ENCODE measurements at regions not wholly inside any gene's neighbourhood (a gene's known extent, or its start where the extent isn't known, plus 50 kb on each side); places are given as distances from the start of the nearest gene placed in this dataset.
"Not testable (repeated sequence)": the region's sequence is repeated elsewhere in the genome, so short reads cannot be mapped to it uniquely, and the experiment has no call there.

DNA sequence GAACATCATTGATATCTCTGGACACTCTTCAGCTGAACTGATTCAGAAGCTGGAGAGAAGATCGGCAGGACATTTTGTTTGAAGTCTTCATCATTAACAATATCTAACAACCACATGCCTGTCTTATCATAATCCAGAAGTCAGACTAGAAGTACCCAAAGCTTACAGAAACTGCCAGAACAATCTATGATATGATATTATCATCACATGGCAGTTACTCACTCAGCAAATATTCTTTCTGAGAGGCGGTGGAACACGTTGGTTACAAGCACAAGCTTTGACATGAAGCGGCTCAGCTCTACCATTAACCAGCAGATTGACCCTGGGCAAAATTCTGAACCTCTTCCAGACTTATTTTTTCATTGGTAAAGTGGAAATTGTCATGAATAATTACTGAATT, 69.4 kb upstream of the KIT start:
- intact Hi-C loops (cut with DNase I): no loop called here
- no peak for ATAC-seq
- Histone ChIP-seq H3K27ac (no peak overlapping the region), H3K9me3 (no peaks in the 10 kb centered on the region), H3K36me3 (no peaks in the 10 kb centered on the region), H3K27me3 (no peaks in the 10 kb centered on the region), H3K4me3 (no peak overlapping the region), H3K4me1 (no peaks in the 10 kb centered on the region)
- no peak for DNase-seq
- TF ChIP-seq, protein P1, sequence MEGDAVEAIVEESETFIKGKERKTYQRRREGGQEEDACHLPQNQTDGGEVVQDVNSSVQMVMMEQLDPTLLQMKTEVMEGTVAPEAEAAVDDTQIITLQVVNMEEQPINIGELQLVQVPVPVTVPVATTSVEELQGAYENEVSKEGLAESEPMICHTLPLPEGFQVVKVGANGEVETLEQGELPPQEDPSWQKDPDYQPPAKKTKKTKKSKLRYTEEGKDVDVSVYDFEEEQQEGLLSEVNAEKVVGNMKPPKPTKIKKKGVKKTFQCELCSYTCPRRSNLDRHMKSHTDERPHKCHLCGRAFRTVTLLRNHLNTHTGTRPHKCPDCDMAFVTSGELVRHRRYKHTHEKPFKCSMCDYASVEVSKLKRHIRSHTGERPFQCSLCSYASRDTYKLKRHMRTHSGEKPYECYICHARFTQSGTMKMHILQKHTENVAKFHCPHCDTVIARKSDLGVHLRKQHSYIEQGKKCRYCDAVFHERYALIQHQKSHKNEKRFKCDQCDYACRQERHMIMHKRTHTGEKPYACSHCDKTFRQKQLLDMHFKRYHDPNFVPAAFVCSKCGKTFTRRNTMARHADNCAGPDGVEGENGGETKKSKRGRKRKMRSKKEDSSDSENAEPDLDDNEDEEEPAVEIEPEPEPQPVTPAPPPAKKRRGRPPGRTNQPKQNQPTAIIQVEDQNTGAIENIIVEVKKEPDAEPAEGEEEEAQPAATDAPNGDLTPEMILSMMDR (IDR thresholded peaks at IDR 0.05): no peak

DNA sequence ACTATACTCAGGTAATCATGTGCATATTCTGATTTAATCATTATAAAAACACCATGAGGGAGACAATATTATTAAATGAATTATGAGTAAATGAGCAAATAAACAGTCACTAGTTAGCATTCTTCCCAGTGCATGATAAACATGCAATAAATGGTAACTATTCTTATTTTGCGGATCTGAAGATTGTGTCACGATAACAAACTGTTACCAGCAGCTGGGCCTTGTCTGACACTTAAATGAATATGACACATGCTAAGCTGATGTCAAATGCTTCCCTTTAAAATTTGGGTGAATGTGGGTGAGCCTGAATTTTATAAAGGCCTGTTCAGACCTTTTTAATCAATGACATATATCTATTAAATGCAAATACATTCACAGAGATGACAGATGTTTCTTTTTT, 68.2 kb upstream of the KIT start:
- no peak overlapping the region for H3K27ac ChIP-seq
- intact Hi-C loops (cut with DNase I): no loop called here
- H3K27me3 ChIP-seq: no peaks in the 10 kb centered on the region
- no peaks in the 10 kb centered on the region for H3K4me1 ChIP-seq
- TF ChIP-seq, protein P1 (IDR thresholded peaks at IDR 0.05): no peak
- no peaks in the 10 kb centered on the region for H3K9me3 ChIP-seq
- H3K4me3 ChIP-seq: no peak overlapping the region
- no peak for DNase-seq
- H3K36me3 ChIP-seq: no peaks in the 10 kb centered on the region
- ATAC-seq: no peak

DNA sequence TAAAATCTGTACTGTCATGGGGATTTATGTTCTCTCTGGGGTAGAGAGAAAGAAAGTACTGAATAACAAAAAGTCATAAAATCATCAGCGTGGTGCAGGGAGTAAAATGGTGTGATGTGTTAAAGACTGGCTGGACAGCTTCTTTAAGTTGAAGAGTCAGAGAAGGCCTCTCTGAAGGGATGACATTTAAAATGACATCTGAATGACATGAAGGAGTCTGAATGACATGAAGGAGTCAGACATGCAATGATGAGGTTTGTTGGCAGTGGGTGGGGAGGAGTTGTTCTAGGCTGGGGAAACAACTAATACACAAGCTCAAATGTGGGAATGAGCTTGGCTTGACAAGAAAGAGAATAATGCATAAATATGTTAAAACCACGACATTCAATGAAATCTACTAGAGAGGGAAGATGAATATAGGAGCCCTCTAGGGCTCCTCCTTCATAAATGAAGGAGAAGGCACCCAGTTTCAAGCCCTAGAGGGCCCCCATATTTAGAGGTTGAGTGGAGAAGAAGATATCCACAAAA, 63.9 kb upstream of the KIT start:
- DNase-seq (no peak), ATAC-seq (no peak)
- intact Hi-C loops (cut with DNase I): no loop called here
- Histone ChIP-seq H3K27me3 (no peaks in the 10 kb centered on the region), H3K27ac (no peak overlapping the region), H3K9me3 (no peaks in the 10 kb centered on the region), H3K36me3 (no peaks in the 10 kb centered on the region), H3K4me1 (no peaks in the 10 kb centered on the region), H3K4me3 (no peak overlapping the region)
- TF ChIP-seq, protein P1 (IDR thresholded peaks at IDR 0.05): no peak

DNA sequence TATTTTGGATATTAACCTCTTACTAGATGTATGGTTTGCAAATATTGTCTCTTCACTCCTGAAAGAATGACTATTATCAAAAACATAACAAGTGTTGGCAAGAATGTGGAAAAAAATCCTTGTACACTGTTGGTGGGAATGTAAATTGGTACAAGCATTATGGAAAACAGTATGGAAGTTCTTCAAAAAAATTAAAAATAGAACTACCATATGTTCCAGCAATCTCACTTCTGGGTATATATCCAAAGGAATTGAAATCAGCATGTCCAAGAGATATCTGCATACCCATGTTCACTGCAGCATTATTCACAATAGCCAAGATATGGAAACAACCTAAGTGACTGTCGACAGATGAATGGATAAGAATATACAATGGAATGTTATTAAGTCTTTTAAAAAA, 61.6 kb upstream of the KIT start:
- DNase-seq (no peak), ATAC-seq (no peak)
- Histone ChIP-seq H3K27me3 (no peaks in the 10 kb centered on the region), H3K4me1 (no peaks in the 10 kb centered on the region), H3K4me3 (no peak overlapping the region), H3K9me3 (no peaks in the 10 kb centered on the region), H3K36me3 (no peaks in the 10 kb centered on the region), H3K27ac (no peak overlapping the region)
- TF ChIP-seq, protein P1 (IDR thresholded peaks at IDR 0.05): no peak
- intact Hi-C loops (cut with DNase I): no loop called here

DNA sequence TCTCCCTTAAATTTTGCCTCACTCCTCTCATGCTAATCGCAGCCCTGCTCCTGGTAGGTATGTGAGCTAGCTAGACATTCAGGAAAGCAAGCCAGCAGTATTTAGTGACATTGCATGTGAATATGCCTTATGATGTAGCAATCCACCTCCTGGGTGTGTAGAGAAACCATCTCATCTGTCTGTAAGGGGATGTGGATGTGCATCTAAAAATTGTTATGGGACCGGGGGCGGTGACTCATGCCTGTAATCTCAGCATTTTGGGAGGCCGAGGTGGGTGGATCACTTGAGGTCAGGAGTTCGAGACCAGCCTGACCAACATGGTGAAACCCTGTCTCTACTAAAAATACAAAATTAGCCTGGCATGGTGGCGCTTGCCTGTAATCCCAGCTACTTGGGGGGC, 60.1 kb upstream of the KIT start:
- intact Hi-C loops (cut with DNase I): not testable (repeated sequence)

DNA sequence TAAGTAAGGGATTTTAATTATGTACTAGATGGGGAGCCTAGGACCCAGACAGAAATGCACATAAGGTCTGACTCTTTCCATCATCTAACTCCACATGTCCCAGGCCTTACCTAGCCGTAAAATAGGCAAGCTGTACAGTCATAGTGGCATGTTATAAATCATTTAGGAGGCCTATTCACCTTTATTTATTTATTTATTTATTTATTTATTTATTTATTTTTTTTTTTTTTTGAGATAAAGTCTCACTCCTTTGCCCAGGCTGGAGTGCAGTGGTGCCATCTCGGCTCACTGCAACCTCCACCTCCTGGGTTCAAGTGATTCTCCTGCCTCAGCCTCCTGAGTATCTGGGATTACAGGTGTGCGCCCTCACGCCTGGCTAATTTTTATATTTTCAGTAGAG, 55.6 kb upstream of the KIT start:
- DNase-seq; H3K4me3 ChIP-seq; intact Hi-C loops (cut with DNase I): not testable (repeated sequence)

More for the DNA sequence above, 60.1 kb upstream of the KIT start:
- H3K27me3 ChIP-seq, H3K36me3 ChIP-seq, ATAC-seq, H3K9me3 ChIP-seq, DNase-seq, H3K4me1 ChIP-seq, H3K4me3 ChIP-seq, H3K27ac ChIP-seq: not testable (repeated sequence)

More for the DNA sequence above, 55.6 kb upstream of the KIT start:
- ATAC-seq, H3K27ac ChIP-seq, H3K36me3 ChIP-seq, H3K9me3 ChIP-seq, H3K4me1 ChIP-seq, H3K27me3 ChIP-seq: not testable (repeated sequence)

Data from left lung (tissue), 4 donors.